HepG2 (cell line): ENCODE measurements at regions not wholly inside any gene's neighbourhood (a gene's known extent, or its start where the extent isn't known, plus 50 kb on each side); places are given as distances from the start of the nearest gene placed in this dataset.

Source experiments
- AGO1 ChIP-seq: fragments of 200-400 bp; formaldehyde crosslinking; IDR thresholded peaks from 2 replicates; pipeline ENCODE4 v1.6.1; 2017; ENCODE audit warnings: mild to moderate bottlenecking, low read depth, low read length, moderate library complexity; ENCODE audit not compliant: poor library complexity, severe bottlenecking
- BORCS8-MEF2B ChIP-seq: sonication (generic); formaldehyde crosslinking; IDR thresholded peaks from 2 replicates; pipeline ENCODE4 v1.8.0; 2022; ENCODE audit warnings: mild to moderate bottlenecking, missing genetic modification reagents
- GATA4 ChIP-seq: sonication (generic); IDR thresholded peaks from 2 replicates; pipeline ENCODE4 v1.6.1; 2016; ENCODE audit warnings: antibody characterized with exemption, low read depth, borderline replicate concordance
- GFI1 ChIP-seq: sonication (generic); formaldehyde crosslinking; IDR thresholded peaks from 2 replicates; pipeline ENCODE4 v1.5.0; 2020; ENCODE audit warnings: missing genetic modification reagents, mild to moderate bottlenecking, borderline replicate concordance
- MBD4 ChIP-seq: IDR thresholded peaks from 2 replicates; pipeline ENCODE4 v1.6.1; 2012; ENCODE audit warnings: low read length, inconsistent platforms, borderline replicate concordance
- MYNN ChIP-seq: sonication (generic); formaldehyde crosslinking; IDR thresholded peaks from 2 replicates; pipeline ENCODE4 v1.4.0; 2020; ENCODE audit warnings: mild to moderate bottlenecking, low read depth, missing genetic modification reagents
- NFATC3 ChIP-seq: sonication (generic); formaldehyde crosslinking; IDR thresholded peaks from 2 replicates; pipeline ENCODE4 v1.5.1; 2020; ENCODE audit warnings: mild to moderate bottlenecking, missing genetic modification reagents
- SALL2 ChIP-seq: sonication (generic); formaldehyde crosslinking; IDR thresholded peaks from 2 replicates; pipeline ENCODE4 v1.8.1; 2023; ENCODE audit warnings: mild to moderate bottlenecking, missing genetic modification reagents, inconsistent platforms
- SIN3B ChIP-seq: fragments of 150-350 bp; IDR thresholded peaks from 2 replicates; pipeline ENCODE4 v1.6.1; 2014; ENCODE audit warnings: low read length
- ZC3H4 ChIP-seq: sonication (generic); formaldehyde crosslinking; IDR thresholded peaks from 2 replicates; pipeline ENCODE4 v1.4.0; 2020; ENCODE audit warnings: missing genetic modification reagents, borderline replicate concordance
- ZNF101 ChIP-seq: sonication (generic); formaldehyde crosslinking; IDR thresholded peaks from 2 replicates; pipeline ENCODE4 v1.4.0; 2020; ENCODE audit warnings: mild to moderate bottlenecking, low read depth, missing genetic modification reagents, borderline replicate concordance
- ZNF230 ChIP-seq: sonication (generic); formaldehyde crosslinking; IDR thresholded peaks from 2 replicates; pipeline ENCODE4 v1.4.0; 2020; ENCODE audit warnings: mild to moderate bottlenecking, missing genetic modification reagents
- ZNF619 ChIP-seq: sonication (generic); formaldehyde crosslinking; IDR thresholded peaks from 2 replicates; pipeline ENCODE4 v1.4.0; 2020; ENCODE audit warnings: mild to moderate bottlenecking, missing genetic modification reagents
- ZNF724P ChIP-seq: sonication (generic); formaldehyde crosslinking; IDR thresholded peaks from 2 replicates; pipeline ENCODE4 v1.8.0; 2022; ENCODE audit warnings: missing genetic modification reagents, borderline replicate concordance
- ZSCAN12 ChIP-seq: sonication (generic); formaldehyde crosslinking; IDR thresholded peaks from 2 replicates; pipeline ENCODE4 v1.9.0; 2021; ENCODE audit warnings: mild to moderate bottlenecking, missing genetic modification reagents
- TF ChIP-seq, protein P1 (sequence below): sonication (generic); formaldehyde crosslinking; IDR thresholded peaks from 2 replicates; pipeline ENCODE4 v1.4.0; 2020; ENCODE audit warnings: missing genetic modification reagents
- TF ChIP-seq, protein P2 (sequence below): IDR thresholded peaks from 2 replicates; pipeline ENCODE4 v1.6.1; 2016; ENCODE audit warnings: low read depth
- TF ChIP-seq, protein P3 (sequence below): IDR thresholded peaks from 2 replicates; pipeline ENCODE4 v1.6.1; 2016; ENCODE audit warnings: missing compliant biosample characterization, missing genetic modification reagents, borderline replicate concordance
- TF ChIP-seq, protein P4 (sequence below): sonication (generic); formaldehyde crosslinking; IDR thresholded peaks from 2 replicates; pipeline ENCODE4 v1.5.0; 2020; ENCODE audit warnings: mild to moderate bottlenecking, missing genetic modification reagents, borderline replicate concordance
- TF ChIP-seq, protein P5 (sequence below): sonication (generic); formaldehyde crosslinking; IDR thresholded peaks from 2 replicates; pipeline ENCODE4 v1.9.0; 2021; ENCODE audit warnings: missing genetic modification reagents, borderline replicate concordance

DNA sequence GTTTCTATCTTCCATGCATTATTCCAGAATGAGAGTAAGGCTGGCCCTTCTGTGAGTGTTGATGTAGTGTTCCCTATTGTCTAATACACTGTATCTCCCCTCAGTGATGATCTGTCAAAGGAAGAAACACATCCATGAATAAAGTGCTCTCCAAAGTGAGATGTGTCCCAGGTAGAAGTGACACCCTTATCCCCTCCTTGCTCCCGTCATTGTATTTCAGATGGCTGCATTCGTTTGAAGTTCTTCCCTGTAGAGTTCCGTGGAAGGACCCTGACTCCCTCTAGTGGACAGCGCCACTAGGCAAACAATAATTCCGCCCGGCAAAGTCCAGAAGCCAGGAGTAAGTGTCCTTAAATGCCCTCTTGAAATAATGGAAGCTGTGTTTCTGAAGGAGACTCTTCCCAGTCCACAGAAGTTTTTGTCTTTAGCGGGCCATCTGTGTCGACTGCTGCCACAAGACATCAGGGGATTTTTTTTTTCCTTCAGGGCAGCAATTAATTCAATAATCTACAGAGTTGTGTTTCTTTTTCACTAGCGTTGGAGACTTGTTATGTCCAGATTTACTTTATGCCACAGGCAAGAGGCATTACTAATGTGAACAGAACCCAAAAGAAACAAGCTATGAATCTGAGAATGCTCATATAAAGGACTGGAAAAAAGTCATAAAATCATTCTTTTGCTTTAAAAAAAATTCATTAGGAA, 64.6 kb downstream of the THNSL1 start (continued):
- TF ChIP-seq, protein P1, sequence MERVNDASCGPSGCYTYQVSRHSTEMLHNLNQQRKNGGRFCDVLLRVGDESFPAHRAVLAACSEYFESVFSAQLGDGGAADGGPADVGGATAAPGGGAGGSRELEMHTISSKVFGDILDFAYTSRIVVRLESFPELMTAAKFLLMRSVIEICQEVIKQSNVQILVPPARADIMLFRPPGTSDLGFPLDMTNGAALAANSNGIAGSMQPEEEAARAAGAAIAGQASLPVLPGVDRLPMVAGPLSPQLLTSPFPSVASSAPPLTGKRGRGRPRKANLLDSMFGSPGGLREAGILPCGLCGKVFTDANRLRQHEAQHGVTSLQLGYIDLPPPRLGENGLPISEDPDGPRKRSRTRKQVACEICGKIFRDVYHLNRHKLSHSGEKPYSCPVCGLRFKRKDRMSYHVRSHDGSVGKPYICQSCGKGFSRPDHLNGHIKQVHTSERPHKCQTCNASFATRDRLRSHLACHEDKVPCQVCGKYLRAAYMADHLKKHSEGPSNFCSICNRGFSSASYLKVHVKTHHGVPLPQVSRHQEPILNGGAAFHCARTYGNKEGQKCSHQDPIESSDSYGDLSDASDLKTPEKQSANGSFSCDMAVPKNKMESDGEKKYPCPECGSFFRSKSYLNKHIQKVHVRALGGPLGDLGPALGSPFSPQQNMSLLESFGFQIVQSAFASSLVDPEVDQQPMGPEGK (CRISPR knock-in tag): no peak
- no peak for TF ChIP-seq AGO1
- TF ChIP-seq NFATC3 (CRISPR knock-in tag): 0 out of 2 replicates have a peak, but pooled peaks have one; percentile 64
- no peak; the same call in 1 of the 2 replicates for TF ChIP-seq BORCS8-MEF2B (CRISPR knock-in tag)
- no peak for TF ChIP-seq ZNF724P (CRISPR knock-in tag)
- no peak for TF ChIP-seq SIN3B
- no peak for TF ChIP-seq ZC3H4 (CRISPR knock-in tag)
- TF ChIP-seq, protein P2, sequence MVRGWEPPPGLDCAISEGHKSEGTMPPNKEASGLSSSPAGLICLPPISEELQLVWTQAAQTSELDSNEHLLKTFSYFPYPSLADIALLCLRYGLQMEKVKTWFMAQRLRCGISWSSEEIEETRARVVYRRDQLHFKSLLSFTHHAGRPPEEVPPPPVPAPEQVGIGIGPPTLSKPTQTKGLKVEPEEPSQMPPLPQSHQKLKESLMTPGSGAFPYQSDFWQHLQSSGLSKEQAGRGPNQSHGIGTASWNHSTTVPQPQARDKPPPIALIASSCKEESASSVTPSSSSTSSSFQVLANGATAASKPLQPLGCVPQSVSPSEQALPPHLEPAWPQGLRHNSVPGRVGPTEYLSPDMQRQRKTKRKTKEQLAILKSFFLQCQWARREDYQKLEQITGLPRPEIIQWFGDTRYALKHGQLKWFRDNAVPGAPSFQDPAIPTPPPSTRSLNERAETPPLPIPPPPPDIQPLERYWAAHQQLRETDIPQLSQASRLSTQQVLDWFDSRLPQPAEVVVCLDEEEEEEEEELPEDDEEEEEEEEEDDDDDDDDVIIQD (CRISPR knock-in tag): peak; percentile 79
- TF ChIP-seq SALL2 (CRISPR knock-in tag): 0 out of 2 replicates have a peak, but pooled peaks have one; percentile 26
- TF ChIP-seq MYNN: no peak
- no peak for TF ChIP-seq ZNF101 (CRISPR knock-in tag)
- TF ChIP-seq ZNF230: no peak
- TF ChIP-seq, protein P3, sequence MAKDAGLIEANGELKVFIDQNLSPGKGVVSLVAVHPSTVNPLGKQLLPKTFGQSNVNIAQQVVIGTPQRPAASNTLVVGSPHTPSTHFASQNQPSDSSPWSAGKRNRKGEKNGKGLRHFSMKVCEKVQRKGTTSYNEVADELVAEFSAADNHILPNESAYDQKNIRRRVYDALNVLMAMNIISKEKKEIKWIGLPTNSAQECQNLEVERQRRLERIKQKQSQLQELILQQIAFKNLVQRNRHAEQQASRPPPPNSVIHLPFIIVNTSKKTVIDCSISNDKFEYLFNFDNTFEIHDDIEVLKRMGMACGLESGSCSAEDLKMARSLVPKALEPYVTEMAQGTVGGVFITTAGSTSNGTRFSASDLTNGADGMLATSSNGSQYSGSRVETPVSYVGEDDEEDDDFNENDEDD (CRISPR knock-in tag): peak; percentile 43; the same call in 1 of the 2 replicates
- no peak for TF ChIP-seq ZSCAN12
- no peak for TF ChIP-seq GATA4
- 0 out of 2 replicates have a peak, but pooled peaks have one; percentile 40 for TF ChIP-seq GFI1 (CRISPR knock-in tag)
- no peak for TF ChIP-seq ZNF619 (CRISPR knock-in tag)
- TF ChIP-seq, protein P4, sequence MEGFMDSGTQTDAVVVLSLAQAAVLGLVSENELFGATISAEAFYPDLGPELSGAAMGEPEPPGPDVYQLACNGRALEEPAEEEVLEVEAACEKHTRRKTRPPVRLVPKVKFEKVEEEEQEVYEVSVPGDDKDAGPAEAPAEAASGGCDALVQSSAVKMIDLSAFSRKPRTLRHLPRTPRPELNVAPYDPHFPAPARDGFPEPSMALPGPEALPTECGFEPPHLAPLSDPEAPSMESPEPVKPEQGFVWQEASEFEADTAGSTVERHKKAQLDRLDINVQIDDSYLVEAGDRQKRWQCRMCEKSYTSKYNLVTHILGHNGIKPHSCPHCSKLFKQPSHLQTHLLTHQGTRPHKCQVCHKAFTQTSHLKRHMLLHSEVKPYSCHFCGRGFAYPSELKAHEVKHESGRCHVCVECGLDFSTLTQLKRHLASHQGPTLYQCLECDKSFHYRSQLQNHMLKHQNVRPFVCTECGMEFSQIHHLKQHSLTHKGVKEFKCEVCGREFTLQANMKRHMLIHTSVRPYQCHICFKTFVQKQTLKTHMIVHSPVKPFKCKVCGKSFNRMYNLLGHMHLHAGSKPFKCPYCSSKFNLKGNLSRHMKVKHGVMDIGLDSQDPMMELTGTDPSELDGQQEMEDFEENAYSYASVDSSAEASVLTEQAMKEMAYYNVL (CRISPR knock-in tag): no peak
- TF ChIP-seq MBD4: no peak
- TF ChIP-seq, protein P5, sequence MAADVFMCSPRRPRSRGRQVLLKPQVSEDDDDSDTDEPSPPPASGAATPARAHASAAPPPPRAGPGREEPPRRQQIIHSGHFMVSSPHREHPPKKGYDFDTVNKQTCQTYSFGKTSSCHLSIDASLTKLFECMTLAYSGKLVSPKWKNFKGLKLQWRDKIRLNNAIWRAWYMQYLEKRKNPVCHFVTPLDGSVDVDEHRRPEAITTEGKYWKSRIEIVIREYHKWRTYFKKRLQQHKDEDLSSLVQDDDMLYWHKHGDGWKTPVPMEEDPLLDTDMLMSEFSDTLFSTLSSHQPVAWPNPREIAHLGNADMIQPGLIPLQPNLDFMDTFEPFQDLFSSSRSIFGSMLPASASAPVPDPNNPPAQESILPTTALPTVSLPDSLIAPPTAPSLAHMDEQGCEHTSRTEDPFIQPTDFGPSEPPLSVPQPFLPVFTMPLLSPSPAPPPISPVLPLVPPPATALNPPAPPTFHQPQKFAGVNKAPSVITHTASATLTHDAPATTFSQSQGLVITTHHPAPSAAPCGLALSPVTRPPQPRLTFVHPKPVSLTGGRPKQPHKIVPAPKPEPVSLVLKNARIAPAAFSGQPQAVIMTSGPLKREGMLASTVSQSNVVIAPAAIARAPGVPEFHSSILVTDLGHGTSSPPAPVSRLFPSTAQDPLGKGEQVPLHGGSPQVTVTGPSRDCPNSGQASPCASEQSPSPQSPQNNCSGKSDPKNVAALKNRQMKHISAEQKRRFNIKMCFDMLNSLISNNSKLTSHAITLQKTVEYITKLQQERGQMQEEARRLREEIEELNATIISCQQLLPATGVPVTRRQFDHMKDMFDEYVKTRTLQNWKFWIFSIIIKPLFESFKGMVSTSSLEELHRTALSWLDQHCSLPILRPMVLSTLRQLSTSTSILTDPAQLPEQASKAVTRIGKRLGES (CRISPR knock-in tag): no peak
